NCI-H1436 treated with DMSO at 0.1 percent for 48 hours (cell line): ENCODE measurements at regions not wholly inside any gene's neighbourhood (a gene's known extent, or its start where the extent isn't known, plus 50 kb on each side); places are given as distances from the start of the nearest gene placed in this dataset.
"Not testable (repeated sequence)": the region's sequence is repeated elsewhere in the genome, so short reads cannot be mapped to it uniquely, and the experiment has no call there.

Experiments
- DNase-seq: peaks from one replicate; lab custom pipeline; 2025; lab: John Stamatoyannopoulos, UW

- no peak for DNase-seq
Measured at GRCh38 chr1:73770109-73770905, 427.7 kb downstream of the LRRIQ3 start.

- no peak for DNase-seq
Measured at GRCh38 chr1:73766786-73767348, 431.1 kb downstream of the LRRIQ3 start.

GRCh38 chr1:73765551-73766233 is 432.3 kb downstream of the LRRIQ3 start:
- no peak for DNase-seq

GRCh38 chr1:73761559-73761958 is 436.4 kb downstream of the LRRIQ3 start:
- DNase-seq: no peak

GRCh38 chr1:73759011-73759410 is 439.0 kb downstream of the LRRIQ3 start:
- no peak for DNase-seq

GRCh38 chr1:73756817-73757216 is 441.2 kb downstream of the LRRIQ3 start:
- DNase-seq: no peak

- DNase-seq: no peak
Measured at GRCh38 chr1:73755649-73756048, 442.3 kb downstream of the LRRIQ3 start.

GRCh38 chr1:73749996-73750395 is 448.0 kb downstream of the LRRIQ3 start:
- no peak for DNase-seq

GRCh38 chr1:73744985-73745384 is 453.0 kb downstream of the LRRIQ3 start:
- DNase-seq: no peak

- DNase-seq: no peak
Measured at GRCh38 chr1:73736125-73736524, 461.9 kb downstream of the LRRIQ3 start.

- DNase-seq: no peak
Measured at GRCh38 chr1:73727036-73727435, 470.9 kb downstream of the LRRIQ3 start.

- DNase-seq: no peak
Measured at GRCh38 chr1:73722055-73722454, 475.9 kb downstream of the LRRIQ3 start.

GRCh38 chr1:73717976-73718375 is 480.0 kb downstream of the LRRIQ3 start:
- DNase-seq: no peak

GRCh38 chr1:73711089-73711488 is 486.9 kb downstream of the LRRIQ3 start:
- DNase-seq: no peak

GRCh38 chr1:73701826-73702225 is 496.1 kb downstream of the LRRIQ3 start:
- DNase-seq: no peak

- DNase-seq: no peak
Measured at GRCh38 chr1:73676186-73676585, 521.8 kb downstream of the LRRIQ3 start.

GRCh38 chr1:73674945-73675561 is 522.9 kb downstream of the LRRIQ3 start:
- DNase-seq: peak; percentile 25

GRCh38 chr1:73673971-73674370 is 524.0 kb downstream of the LRRIQ3 start:
- DNase-seq: peak; percentile 21

- DNase-seq: no peak
Measured at GRCh38 chr1:73671530-73671929, 526.4 kb downstream of the LRRIQ3 start.

GRCh38 chr1:73667959-73668358 is 530.0 kb downstream of the LRRIQ3 start:
- DNase-seq: not testable (repeated sequence)

GRCh38 chr1:73662526-73662925 is 535.5 kb downstream of the LRRIQ3 start:
- DNase-seq: no peak

GRCh38 chr1:73659136-73659535 is 538.8 kb downstream of the LRRIQ3 start:
- DNase-seq: peak; percentile 86

GRCh38 chr1:73654714-73655113 is 543.3 kb downstream of the LRRIQ3 start:
- no peak for DNase-seq
